SK-N-SH (cell line): ENCODE measurements at regions not wholly inside any gene's neighbourhood (a gene's known extent, or its start where the extent isn't known, plus 50 kb on each side); places are given as distances from the start of the nearest gene placed in this dataset.

Experiments
- CTCF ChIA-PET: fragments of 300-600, 350-600 bp; formaldehyde crosslinking; extraction: SDS; loops from one replicate; lab custom pipeline; 2021; lab: Yijun Ruan, JAX
- POLR2A ChIA-PET: fragments of 350-600 bp; sonication (Branson Sonifier 250); formaldehyde crosslinking; extraction: SDS; loops from one replicate; lab custom pipeline; 2020; ENCODE audit warnings: antibody characterized with exemption, inconsistent platforms; lab: Yijun Ruan, JAX
- DNase-seq: peaks from one replicate; pipeline ENCODE4 v3.0.0; 2012
- H2AFZ ChIP-seq: fragments of 200-600 bp; sonication (generic); 2 replicates; pipeline ENCODE4 v1.8.1; 2016; ENCODE audit warnings: antibody characterized with exemption, mild to moderate bottlenecking, low read depth
- H3F3A ChIP-seq: fragments of 200-600 bp; sonication (generic); replicated peaks from 2 replicates; pipeline ENCODE3; 2016; ENCODE audit warnings: antibody characterized with exemption, mild to moderate bottlenecking; ENCODE audit not compliant: insufficient read depth
- H3K27ac ChIP-seq, 2 experiments: fragments of 200-500 bp in 1 of 2; fragments of 200-600 bp in 1 of 2; sonication (Bioruptor generic) in 1 of 2; sonication (generic), shearing (Covaris generic) in 1 of 2; 2 replicates each; pipeline versions ENCODE4 v1.5.1 to v1.6.1; 2014 to 2016; ENCODE audit warnings: low read depth in 2 of 2, inconsistent platforms in 1 of 2, low read length in 1 of 2, mild to moderate bottlenecking in 1 of 2, mixed read lengths in 1 of 2
- H3K27me3 ChIP-seq: fragments of 200-600 bp; sonication (generic), shearing (Covaris generic); 2 replicates; pipeline ENCODE4 v1.6.1; 2016; ENCODE audit warnings: mixed run types; ENCODE audit not compliant: insufficient read depth
- H3K36me3 ChIP-seq, 2 experiments: fragments of 200-500 bp in 1 of 2; fragments of 200-600 bp in 1 of 2; sonication (Bioruptor generic) in 1 of 2; sonication (generic) in 1 of 2; replicated peaks in 1 of 2; 2 replicates each; pipeline versions ENCODE3 to v1.5.1; 2014 to 2016; ENCODE audit warnings: low read length in 1 of 2, mild to moderate bottlenecking in 1 of 2; ENCODE audit not compliant: insufficient read depth in 2 of 2, control insufficient read depth in 1 of 2
- H3K4me1 ChIP-seq, 2 experiments: fragments of 200-500 bp in 1 of 2; fragments of 200-600 bp in 1 of 2; sonication (Bioruptor generic) in 1 of 2; sonication (generic), shearing (Covaris generic) in 1 of 2; 2 replicates each; pipeline versions ENCODE4 v1.5.1 to v1.6.1; 2014 to 2016; ENCODE audit warnings: low read depth in 1 of 2, low read length in 1 of 2, mixed run types in 1 of 2; ENCODE audit not compliant: insufficient read depth in 2 of 2, control insufficient read depth in 1 of 2
- H3K4me2 ChIP-seq: fragments of 200-600 bp; sonication (generic), shearing (Covaris generic); 2 replicates; pipeline ENCODE4 v1.6.1; 2017; ENCODE audit warnings: mixed run types
- H3K4me3 ChIP-seq, 2 experiments: fragments of 200-500 bp in 1 of 2; fragments of 200-600 bp in 1 of 2; sonication (Bioruptor generic) in 1 of 2; sonication (generic), shearing (Covaris generic) in 1 of 2; 2 replicates each; pipeline versions ENCODE4 v1.5.1 to v1.8.1; 2014 to 2016; ENCODE audit warnings: low read depth in 2 of 2, inconsistent platforms in 1 of 2, low read length in 1 of 2, mild to moderate bottlenecking in 1 of 2, mixed read lengths in 1 of 2, moderate library complexity in 1 of 2
- H3K79me2 ChIP-seq: fragments of 200-600 bp; sonication (generic); 2 replicates; pipeline ENCODE4 v1.8.1; 2017; ENCODE audit warnings: mild to moderate bottlenecking; ENCODE audit not compliant: insufficient read depth
- H3K9ac ChIP-seq: fragments of 200-600 bp; sonication (generic); 2 replicates; pipeline ENCODE4 v1.6.1; 2017; ENCODE audit warnings: mixed run types
- H3K9me2 ChIP-seq: fragments of 200-600 bp; sonication (generic); 2 replicates; pipeline ENCODE4 v1.6.1; 2017; ENCODE audit warnings: mixed run types
- H3K9me3 ChIP-seq: fragments of 200-600 bp; sonication (generic); 2 replicates; pipeline ENCODE4 v1.6.1; 2017; ENCODE audit warnings: mixed run types, mild to moderate bottlenecking, moderate library complexity
- H4K20me1 ChIP-seq: fragments of 200-600 bp; sonication (generic); 2 replicates; pipeline ENCODE4 v1.6.1; 2017; ENCODE audit warnings: mild to moderate bottlenecking, mixed run types; ENCODE audit not compliant: insufficient read depth
- CHD2 ChIP-seq: fragments of 150-350 bp; IDR thresholded peaks from 2 replicates; pipeline ENCODE4 v1.6.1; 2018; ENCODE audit warnings: low read length; ENCODE audit not compliant: partially characterized antibody
- CTCF ChIP-seq: fragments of 200-600 bp; sonication (generic); IDR thresholded peaks from 2 replicates; pipeline ENCODE4 v1.6.1; 2017; ENCODE audit warnings: antibody characterized with exemption, mild to moderate bottlenecking, moderate library complexity
- EP300 ChIP-seq, 2 experiments: IDR thresholded peaks; 2 replicates each; pipeline versions ENCODE4 v1.4.0 to v1.6.1; 2012; ENCODE audit warnings: borderline replicate concordance in 1 of 2, low read depth in 1 of 2, low read length in 1 of 2
- EZH2phosphoT487 ChIP-seq: fragments of 200-600 bp; sonication (generic); IDR thresholded peaks from 2 replicates; pipeline ENCODE4 v1.6.1; 2017; ENCODE audit warnings: low read depth, mixed run types, mild to moderate bottlenecking, antibody characterized with exemption, moderate library complexity, borderline replicate concordance
- FOXJ3 ChIP-seq: sonication (generic); formaldehyde crosslinking; IDR thresholded peaks from 2 replicates; pipeline ENCODE4 v1.5.1; 2020; ENCODE audit warnings: mild to moderate bottlenecking, missing genetic modification reagents
- FOXM1 ChIP-seq: IDR thresholded peaks from 2 replicates; pipeline ENCODE4 v1.4.0; 2012; ENCODE audit warnings: low read depth, mild to moderate bottlenecking
- IRF3 ChIP-seq: fragments of 150-350 bp; IDR thresholded peaks from 2 replicates; pipeline ENCODE4 v1.6.1; 2016; ENCODE audit warnings: mild to moderate bottlenecking, low read depth, low read length
- MAX ChIP-seq: IDR thresholded peaks from 2 replicates; pipeline ENCODE4 v1.4.0; 2012; ENCODE audit warnings: low read depth
- MXI1 ChIP-seq: IDR thresholded peaks from 2 replicates; pipeline ENCODE4 v1.6.1; 2012; ENCODE audit warnings: mild to moderate bottlenecking, low read depth, low read length, improper control_type of control experiment
- NFIC ChIP-seq: IDR thresholded peaks from 2 replicates; pipeline ENCODE4 v1.4.0; 2012; ENCODE audit warnings: borderline replicate concordance
- NRF1 ChIP-seq: IDR thresholded peaks from 2 replicates; pipeline ENCODE4 v1.6.1; 2012; ENCODE audit warnings: low read depth, mild to moderate bottlenecking, low read length
- PBX3 ChIP-seq: IDR thresholded peaks from 2 replicates; pipeline ENCODE4; 2012
- RCOR1 ChIP-seq: fragments of 150-350 bp; IDR thresholded peaks from 2 replicates; pipeline ENCODE4 v1.6.1; 2017; ENCODE audit warnings: antibody characterized with exemption, low read length
- REST ChIP-seq: IDR thresholded peaks from 2 replicates; pipeline ENCODE4 v1.6.1; 2012; ENCODE audit warnings: mild to moderate bottlenecking, low read depth, low read length, moderate library complexity
- SMC3 ChIP-seq: IDR thresholded peaks from 2 replicates; pipeline ENCODE4 v1.6.1; 2012; ENCODE audit warnings: low read depth, low read length, improper control_type of control experiment
- TAF1 ChIP-seq: IDR thresholded peaks from 2 replicates; pipeline ENCODE4 v1.6.1; 2012; ENCODE audit warnings: low read depth, mild to moderate bottlenecking, low read length, moderate library complexity, borderline replicate concordance
- TCF12 ChIP-seq: IDR thresholded peaks from 2 replicates; pipeline ENCODE4 v1.4.0; 2012
- USF2 ChIP-seq: fragments of 150-350 bp; IDR thresholded peaks from 2 replicates; pipeline ENCODE4 v1.6.1; 2017; ENCODE audit warnings: antibody characterized with exemption, low read length, low read depth, borderline replicate concordance
- YY1 ChIP-seq: IDR thresholded peaks from 2 replicates; pipeline ENCODE4 v1.4.0; 2012; ENCODE audit warnings: low read depth, mild to moderate bottlenecking
- WGBS: methylation state at CpG from one replicate; pipeline ENCODE4 v1.1.6; 2017; ENCODE audit warnings: low lambda C conversion rate; 5-methylcytosine and 5-hydroxymethylcytosine counted together

- Histone ChIP-seq H3K4me3 (no peak overlapping the region), H3K36me3 (no peaks in the 10 kb centered on the region), H3K27ac (no peak overlapping the region), H4K20me1 (no peaks in the 10 kb centered on the region), H3K27me3 (no peaks in the 10 kb centered on the region; the same call in 1 of the 2 replicates), H3F3A (no peaks in the 10 kb centered on the region), H3K9me3 (no peaks in the 10 kb centered on the region), H2AFZ (no peak overlapping the region), H3K9ac (no peak overlapping the region), H3K79me2 (no peaks in the 10 kb centered on the region), H3K4me1 (no peaks in the 10 kb centered on the region; a peak in 1 of 4 replicates), H3K9me2 (no peaks in the 10 kb centered on the region), H3K4me2 (no peak overlapping the region)
- POLR2A ChIA-PET = no interaction called here
- 94% methylated on average over 4 of the region's 4 CpGs for WGBS
- no peak for TF ChIP-seq PBX3
- TF ChIP-seq YY1 = no peak
- no peak for TF ChIP-seq TAF1
- TF ChIP-seq NFIC = no peak
- TF ChIP-seq REST = no peak
- no peak for TF ChIP-seq FOXJ3 (CRISPR knock-in tag)
- no peak for TF ChIP-seq IRF3
- TF ChIP-seq RCOR1 = no peak
- no peak for TF ChIP-seq FOXM1
- no peak for TF ChIP-seq CTCF
- no peak for TF ChIP-seq MXI1
- TF ChIP-seq EP300 (IDR thresholded peaks at IDR 0.05; ENCODE audit: borderline replicate concordance in 1 of 2, low read depth in 1 of 2, low read length in 1 of 2) = no peak
- no peak for TF ChIP-seq CHD2
- no peak for TF ChIP-seq SMC3
- no peak for TF ChIP-seq NRF1
- TF ChIP-seq MAX = no peak
- TF ChIP-seq TCF12 = no peak
- no peak for TF ChIP-seq USF2
- TF ChIP-seq EZH2phosphoT487 = no peak
- CTCF ChIA-PET = interaction anchor here (0.9 to 2.0 kb wide), 4 partner anchors 10 to 33 kb away, joined by 3 to 7 read pairs (median 4); no protein-coding TSS in a partner anchor
- no peak for DNase-seq
These were observed 78.3 kb downstream of the PSMG1 start for GRCh38 chr21:39104911-39105310.
